ENCODE measurements at regions not wholly inside any gene's neighbourhood (a gene's known extent, or its start where the extent isn't known, plus 50 kb on each side); places are given as distances from the start of the nearest gene placed in this dataset.

DNA sequence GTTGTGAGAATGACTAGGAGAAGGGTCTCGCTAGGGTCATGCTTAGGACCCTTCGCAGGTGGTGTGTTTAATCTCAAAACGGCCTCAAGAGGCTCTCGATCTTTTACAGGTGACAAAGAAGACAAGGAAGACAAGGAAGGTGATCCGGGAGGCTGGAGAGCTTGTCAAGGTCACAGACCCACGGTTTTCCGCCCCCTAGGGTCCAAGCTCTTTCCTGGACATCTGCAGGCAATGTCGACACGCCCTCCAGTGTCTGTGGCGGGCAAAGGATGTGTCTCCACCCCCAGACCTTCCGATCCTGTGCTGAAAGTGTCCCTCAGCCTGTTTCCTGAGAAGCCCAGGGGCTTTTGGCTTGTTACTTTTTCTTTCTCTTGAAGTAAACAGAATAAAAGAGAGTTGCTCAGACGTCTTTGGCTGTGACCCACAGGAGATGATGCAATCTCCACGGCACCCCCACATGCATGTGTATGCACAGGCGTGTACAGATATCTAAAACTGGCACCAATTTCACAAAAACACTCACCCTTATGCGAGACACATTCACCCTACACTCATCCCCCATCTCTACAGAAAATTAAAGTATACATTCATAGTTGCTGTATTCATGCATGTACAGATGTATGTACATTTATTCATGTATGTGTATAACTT is 108.8 kb downstream of the KLF13 start:
- TF ChIP-seq, protein P1, sequence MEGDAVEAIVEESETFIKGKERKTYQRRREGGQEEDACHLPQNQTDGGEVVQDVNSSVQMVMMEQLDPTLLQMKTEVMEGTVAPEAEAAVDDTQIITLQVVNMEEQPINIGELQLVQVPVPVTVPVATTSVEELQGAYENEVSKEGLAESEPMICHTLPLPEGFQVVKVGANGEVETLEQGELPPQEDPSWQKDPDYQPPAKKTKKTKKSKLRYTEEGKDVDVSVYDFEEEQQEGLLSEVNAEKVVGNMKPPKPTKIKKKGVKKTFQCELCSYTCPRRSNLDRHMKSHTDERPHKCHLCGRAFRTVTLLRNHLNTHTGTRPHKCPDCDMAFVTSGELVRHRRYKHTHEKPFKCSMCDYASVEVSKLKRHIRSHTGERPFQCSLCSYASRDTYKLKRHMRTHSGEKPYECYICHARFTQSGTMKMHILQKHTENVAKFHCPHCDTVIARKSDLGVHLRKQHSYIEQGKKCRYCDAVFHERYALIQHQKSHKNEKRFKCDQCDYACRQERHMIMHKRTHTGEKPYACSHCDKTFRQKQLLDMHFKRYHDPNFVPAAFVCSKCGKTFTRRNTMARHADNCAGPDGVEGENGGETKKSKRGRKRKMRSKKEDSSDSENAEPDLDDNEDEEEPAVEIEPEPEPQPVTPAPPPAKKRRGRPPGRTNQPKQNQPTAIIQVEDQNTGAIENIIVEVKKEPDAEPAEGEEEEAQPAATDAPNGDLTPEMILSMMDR (conservative IDR thresholded peaks at IDR 0.05): peak; percentile 77
- no peak for TF ChIP-seq ZFX (IDR thresholded peaks at IDR 0.05)

Data from C4-2B (cell line).